Keratinocyte (primary cell): ENCODE measurements at regions not wholly inside any gene's neighbourhood (a gene's known extent, or its start where the extent isn't known, plus 50 kb on each side); places are given as distances from the start of the nearest gene placed in this dataset.

ENCODE experiments used
- CTCF ChIP-seq, 3 experiments: IDR thresholded peaks in 1 of 3; conservative IDR thresholded peaks in 1 of 3; optimal IDR thresholded peaks in 1 of 3; 2 replicates in 2 of 3; 3 replicates in 1 of 3; pipeline versions ENCODE3 to v1.5.1; 2011; ENCODE audit warnings: low read length in 3 of 3, mild to moderate bottlenecking in 3 of 3, moderate library complexity in 2 of 3, control low read depth in 1 of 3, inconsistent platforms in 1 of 3; ENCODE audit not compliant: insufficient read depth in 2 of 3; ENCODE audit errors: extremely low read depth in 1 of 3
- EZH2 ChIP-seq: IDR thresholded peaks from one replicate; pipeline ENCODE4 v1.6.1; 2012; ENCODE audit warnings: inconsistent platforms, mild to moderate bottlenecking, low read length, moderate library complexity

DNA sequence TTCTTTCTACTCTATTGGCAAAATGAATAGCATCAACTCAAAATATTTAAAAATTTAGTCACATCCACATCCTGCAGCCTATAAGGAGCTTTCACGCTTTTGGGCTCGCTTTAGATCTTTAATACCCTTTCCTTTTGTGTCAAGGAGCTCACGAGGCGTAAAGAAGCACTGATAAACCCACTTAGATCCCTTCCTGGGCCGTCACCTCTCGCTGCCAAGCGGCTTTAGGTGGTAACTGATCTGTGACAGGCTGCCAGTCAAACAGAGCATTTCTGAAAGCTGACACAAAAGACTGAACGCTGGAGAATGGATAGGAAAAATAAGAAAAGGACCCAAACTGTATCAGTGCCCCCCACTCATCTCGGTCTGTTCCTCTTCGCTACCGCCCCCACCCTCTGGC is 385.7 kb upstream of the MMS22L start:
- TF ChIP-seq CTCF (optimal IDR thresholded peaks at IDR 0.05 in 1 of 3, IDR thresholded peaks at IDR 0.05 in 1 of 3, conservative IDR thresholded peaks at IDR 0.05 in 1 of 3; ENCODE audit: extremely low read depth in 1 of 3, insufficient read depth in 2 of 3, low read length in 3 of 3), result no peak
- no peak for TF ChIP-seq EZH2
